LNCaP clone FGC (cell line): ENCODE measurements at regions not wholly inside any gene's neighbourhood (a gene's known extent, or its start where the extent isn't known, plus 50 kb on each side); places are given as distances from the start of the nearest gene placed in this dataset.

Experiments
- DNase-seq: peaks from one replicate; pipeline ENCODE4 v3.0.0-alpha.2; 2011; ENCODE audit warnings: low read depth
- H3K4me3 ChIP-seq: 2 replicates; pipeline ENCODE4 v1.5.1; 2011; ENCODE audit warnings: mild to moderate bottlenecking, low read depth, low read length, control low read depth
- TF ChIP-seq, protein P1 (sequence below): IDR thresholded peaks from 2 replicates; pipeline ENCODE4 v1.5.1; 2012; ENCODE audit warnings: mild to moderate bottlenecking; ENCODE audit not compliant: control insufficient read depth, insufficient read depth; ENCODE audit errors: extremely low read depth

DNA sequence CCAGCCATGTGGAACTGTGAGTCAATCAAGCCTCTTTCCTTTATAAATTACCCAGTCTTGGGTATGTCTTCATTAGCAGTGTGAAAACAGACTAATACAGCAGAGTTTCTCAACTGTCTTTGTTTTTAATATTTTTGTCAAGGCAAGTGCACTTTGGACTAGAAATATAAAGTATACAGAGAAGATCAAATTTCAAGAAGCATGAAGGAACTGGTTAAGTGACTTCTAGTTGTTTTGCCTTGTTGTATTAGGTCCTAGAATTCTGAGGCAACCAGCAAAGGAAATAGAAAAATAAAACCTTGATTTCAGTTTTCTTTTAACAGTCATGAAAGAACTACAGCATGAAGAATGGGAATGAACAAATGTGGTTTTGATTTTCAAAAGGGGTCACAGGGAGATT is 131.1 kb upstream of the PTGFR start:
- TF ChIP-seq, protein P1, sequence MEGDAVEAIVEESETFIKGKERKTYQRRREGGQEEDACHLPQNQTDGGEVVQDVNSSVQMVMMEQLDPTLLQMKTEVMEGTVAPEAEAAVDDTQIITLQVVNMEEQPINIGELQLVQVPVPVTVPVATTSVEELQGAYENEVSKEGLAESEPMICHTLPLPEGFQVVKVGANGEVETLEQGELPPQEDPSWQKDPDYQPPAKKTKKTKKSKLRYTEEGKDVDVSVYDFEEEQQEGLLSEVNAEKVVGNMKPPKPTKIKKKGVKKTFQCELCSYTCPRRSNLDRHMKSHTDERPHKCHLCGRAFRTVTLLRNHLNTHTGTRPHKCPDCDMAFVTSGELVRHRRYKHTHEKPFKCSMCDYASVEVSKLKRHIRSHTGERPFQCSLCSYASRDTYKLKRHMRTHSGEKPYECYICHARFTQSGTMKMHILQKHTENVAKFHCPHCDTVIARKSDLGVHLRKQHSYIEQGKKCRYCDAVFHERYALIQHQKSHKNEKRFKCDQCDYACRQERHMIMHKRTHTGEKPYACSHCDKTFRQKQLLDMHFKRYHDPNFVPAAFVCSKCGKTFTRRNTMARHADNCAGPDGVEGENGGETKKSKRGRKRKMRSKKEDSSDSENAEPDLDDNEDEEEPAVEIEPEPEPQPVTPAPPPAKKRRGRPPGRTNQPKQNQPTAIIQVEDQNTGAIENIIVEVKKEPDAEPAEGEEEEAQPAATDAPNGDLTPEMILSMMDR, result no peak
- no peak for DNase-seq
- no peak overlapping the region for H3K4me3 ChIP-seq

DNA sequence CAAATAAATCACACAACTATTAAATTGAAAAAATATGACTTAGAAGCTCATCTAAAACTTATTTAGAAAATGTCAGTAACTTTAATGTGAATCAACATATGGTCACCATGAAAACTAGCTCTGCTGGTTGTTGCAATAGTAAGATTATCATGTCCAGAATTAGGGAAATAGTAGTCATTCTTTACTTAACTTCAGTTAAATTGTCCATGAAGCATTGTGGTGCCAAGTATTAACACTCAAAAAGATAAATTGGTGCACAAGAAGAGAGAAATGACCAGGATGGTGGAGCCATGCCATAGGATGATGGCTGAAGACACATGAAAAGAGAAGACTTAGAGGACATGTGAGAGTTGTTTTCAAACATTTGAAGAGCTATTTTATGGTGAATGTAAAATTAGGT is 130.2 kb upstream of the PTGFR start:
- no peak overlapping the region for H3K4me3 ChIP-seq
- TF ChIP-seq, protein P1, result no peak
- DNase-seq, result no peak

DNA sequence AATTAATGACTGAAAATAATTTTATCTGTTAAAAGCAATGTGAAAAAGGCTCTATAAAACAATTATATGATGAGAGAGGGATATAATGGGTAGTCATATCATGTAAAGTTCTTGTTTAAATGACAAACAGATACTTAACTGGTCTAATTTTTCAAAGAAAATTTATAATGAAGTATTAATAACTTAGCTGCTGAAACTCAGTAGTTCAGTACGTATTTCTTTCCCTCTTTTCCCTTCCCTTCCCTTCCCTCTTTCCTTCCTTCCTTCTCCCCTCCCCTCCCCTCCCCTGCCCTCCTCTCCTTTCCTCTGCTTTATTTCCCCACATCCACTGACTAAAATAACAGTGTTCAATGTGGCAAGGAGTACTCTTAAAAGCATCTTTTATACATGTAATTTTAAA is 123.1 kb upstream of the PTGFR start:
- no peak for DNase-seq
- H3K4me3 ChIP-seq, result no peak overlapping the region
- TF ChIP-seq, protein P1, result no peak

DNA sequence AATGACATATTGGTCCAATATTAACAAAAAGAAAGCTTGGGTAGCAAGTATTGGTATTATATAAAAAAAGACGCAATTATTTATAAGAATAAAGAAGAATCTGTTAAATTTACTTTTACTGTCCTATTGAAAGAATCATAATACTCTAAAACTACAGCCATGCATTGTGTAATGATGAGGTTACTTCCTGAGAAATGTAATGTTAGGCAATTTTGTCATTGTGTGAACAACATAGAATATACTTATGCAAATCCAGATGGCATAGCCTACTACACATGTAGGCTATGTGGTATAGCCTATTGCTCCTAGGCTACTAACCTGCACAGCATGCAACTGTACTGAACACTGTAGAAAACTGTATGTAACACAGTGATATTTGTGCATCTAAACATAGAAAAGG is 121.2 kb upstream of the PTGFR start:
- TF ChIP-seq, protein P1, result no peak
- no peak for DNase-seq

DNA sequence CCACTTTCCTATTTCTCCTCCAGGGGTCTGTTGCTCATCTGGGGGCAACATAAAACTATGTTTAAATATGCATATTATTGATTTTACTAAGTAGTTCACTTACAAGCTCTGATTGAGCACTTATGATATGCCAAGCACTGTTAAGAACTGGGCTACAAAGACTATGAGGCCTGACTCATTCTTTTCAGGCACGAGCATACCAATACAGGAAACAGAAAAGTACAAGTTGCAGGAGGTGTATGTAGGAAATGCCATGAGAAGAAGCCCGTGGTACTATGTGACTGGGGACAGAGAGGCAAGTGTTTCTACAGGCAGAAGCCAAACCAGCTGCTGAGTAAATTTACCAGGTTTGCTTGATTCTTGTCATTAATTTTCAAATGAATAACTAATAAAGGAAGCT is 120.4 kb upstream of the PTGFR start:
- TF ChIP-seq, protein P1, result no peak
- no peak for DNase-seq
- no peak overlapping the region for H3K4me3 ChIP-seq

More for the DNA sequence above, 121.2 kb upstream of the PTGFR start:
- H3K4me3 ChIP-seq, result no peak overlapping the region

DNA sequence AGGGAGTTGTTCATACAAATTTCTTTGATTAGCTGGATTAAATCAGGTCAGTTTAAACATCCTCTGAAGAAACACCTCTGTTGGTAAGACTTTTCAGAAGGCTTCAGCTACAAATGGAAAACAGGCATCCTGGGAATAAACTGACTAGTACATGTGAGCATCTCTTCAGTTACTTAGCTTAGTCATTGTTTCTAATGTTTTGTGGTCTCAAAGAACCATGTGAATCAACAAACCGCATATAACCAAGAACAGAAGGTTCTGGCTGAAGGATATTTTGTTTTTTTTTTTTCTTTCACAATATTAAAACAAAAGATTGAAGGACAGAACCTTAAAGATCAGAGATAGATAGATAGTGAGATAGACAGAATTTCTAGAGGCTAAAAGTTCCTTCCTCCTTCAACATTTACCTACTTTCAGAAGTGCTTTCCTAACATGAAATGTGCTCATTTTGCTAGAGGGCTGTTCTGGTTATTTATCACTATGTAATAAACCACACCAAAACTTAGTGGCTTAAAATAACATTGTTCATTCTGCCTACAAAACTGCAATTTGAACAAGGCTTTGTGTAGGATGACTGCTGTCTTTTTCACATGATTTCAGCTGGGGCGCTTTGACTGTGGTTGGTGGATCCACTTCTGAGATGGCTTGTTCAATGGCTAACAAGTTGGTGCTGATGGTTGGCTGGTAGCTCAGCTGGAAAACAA is 119.8 kb upstream of the PTGFR start:
- H3K4me3 ChIP-seq, result no peak overlapping the region
- DNase-seq, result no peak

More for the DNA sequence above, 119.8 kb upstream of the PTGFR start:
- TF ChIP-seq, protein P1, result no peak
